ENCODE measurements at regions not wholly inside any gene's neighbourhood (a gene's known extent, or its start where the extent isn't known, plus 50 kb on each side); places are given as distances from the start of the nearest gene placed in this dataset.

GRCh38 chr15:87349181-87349580 lies 907.4 kb downstream of the NTRK3 start:
- DNase-seq (ENCODE audit: low read depth) = no peak

GRCh38 chr15:87348746-87349145 lies 907.8 kb downstream of the NTRK3 start:
- DNase-seq (ENCODE audit: low read depth) = no peak

- no peak for DNase-seq (ENCODE audit: low read depth)
Measured at GRCh38 chr15:87347806-87348515, 908.6 kb downstream of the NTRK3 start.

DNA sequence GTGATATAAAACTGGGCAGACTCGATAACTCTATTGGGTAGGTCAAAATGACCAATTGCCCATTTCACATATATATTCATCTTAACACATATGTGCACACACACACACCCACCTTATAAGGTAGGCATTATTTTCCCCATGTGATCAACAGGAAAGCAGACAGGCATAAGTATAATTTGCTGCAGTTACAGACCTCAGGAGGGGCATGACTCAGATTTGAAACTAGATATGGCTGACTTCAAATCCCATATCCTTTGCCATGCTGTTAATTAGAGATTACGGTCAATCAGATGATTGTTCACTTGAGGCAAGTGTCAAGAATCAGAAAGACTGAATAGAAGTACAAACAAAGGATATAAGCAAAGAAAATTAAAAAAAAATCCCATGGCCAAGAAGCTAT lies 910.6 kb downstream of the NTRK3 start:
- no peak for DNase-seq (ENCODE audit: low read depth)

DNA sequence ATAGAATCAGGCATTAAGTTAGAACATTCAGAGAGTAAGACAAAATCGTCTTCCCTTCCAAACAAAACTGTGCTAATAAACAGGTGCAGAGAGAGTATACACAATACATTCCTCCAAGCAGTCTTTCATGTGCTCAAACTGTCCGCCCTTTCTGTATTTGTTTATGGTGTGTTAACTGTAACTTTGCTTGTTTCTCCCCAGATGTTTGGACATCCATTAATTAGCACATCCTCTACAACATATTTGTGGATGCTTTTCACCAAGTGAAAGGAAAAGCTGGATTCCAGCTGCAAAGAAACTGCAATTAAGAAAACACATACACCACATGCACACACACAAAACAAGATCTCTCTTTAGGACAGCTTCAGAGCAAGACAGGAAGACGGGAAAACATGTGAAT lies 912.6 kb downstream of the NTRK3 start:
- no peak for DNase-seq (ENCODE audit: low read depth)

DNA sequence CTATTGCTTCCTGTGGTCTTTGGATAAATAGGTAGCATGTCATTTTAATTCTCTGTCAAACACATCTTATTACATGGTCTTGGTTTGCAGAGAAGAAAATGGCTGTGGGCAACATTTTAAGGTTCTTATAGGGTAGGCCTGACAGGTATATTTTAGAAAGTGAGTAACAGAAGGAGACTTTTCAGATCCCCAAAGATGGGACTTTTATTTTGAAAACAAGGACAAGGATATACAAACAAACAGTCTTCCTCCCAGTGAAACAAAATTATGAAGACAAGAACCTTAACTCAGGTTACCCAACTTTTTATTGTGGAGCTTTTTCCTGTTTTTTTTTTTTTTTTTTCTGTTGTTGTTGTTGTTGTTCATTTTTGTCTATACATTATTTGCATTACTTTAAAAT lies 916.2 kb downstream of the NTRK3 start:
- DNase-seq (ENCODE audit: low read depth) = no peak

- DNase-seq (ENCODE audit: low read depth) = no peak
Measured at GRCh38 chr15:87326269-87326668, 930.3 kb downstream of the NTRK3 start.

- DNase-seq (ENCODE audit: low read depth) = no peak
Measured at GRCh38 chr15:87322870-87323269, 933.7 kb downstream of the NTRK3 start.

GRCh38 chr15:87322265-87322664 lies 934.3 kb downstream of the NTRK3 start:
- DNase-seq (ENCODE audit: low read depth) = no peak

DNA sequence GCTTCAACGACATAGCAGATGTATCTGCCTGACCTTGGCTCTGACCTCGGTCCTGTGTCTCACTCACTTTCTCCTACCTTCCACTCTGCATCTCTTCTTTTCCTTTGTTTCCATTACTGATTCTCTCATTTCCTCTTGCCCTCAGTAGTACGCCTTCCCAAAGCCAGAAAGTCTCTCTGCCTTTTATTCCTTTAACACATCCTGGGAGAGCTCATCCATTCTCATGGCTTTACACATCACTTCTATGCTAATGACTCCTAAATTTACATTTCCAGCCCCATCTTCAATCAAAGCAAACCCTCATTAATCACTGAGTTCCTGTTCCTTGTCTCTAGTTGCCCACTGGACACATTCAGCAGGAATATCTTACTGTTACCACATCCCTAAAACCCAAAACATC lies 938.6 kb downstream of the NTRK3 start:
- no peak for DNase-seq (ENCODE audit: low read depth)

GRCh38 chr15:87312221-87312620 lies 944.3 kb downstream of the NTRK3 start:
- no peak for DNase-seq (ENCODE audit: low read depth)

DNA sequence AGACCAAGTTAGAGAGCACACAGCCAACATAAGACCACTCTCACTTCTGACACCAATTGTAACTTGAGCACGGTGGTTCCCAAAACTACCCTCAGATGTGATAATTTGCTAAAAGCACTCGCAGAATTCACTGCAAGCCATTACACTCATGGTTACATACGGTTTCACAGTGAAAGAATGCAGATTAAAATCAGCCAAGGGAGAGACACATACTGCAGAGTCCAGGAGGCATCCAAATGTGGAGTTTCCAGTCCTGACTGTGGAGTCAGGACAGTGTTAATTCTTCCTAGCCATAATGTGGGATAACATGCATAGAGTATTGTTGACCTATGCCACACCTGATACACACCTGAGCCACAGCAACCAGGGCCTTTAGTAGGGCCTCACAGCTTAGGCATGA lies 956.4 kb downstream of the NTRK3 start:
- DNase-seq (ENCODE audit: low read depth) = no peak

DNA sequence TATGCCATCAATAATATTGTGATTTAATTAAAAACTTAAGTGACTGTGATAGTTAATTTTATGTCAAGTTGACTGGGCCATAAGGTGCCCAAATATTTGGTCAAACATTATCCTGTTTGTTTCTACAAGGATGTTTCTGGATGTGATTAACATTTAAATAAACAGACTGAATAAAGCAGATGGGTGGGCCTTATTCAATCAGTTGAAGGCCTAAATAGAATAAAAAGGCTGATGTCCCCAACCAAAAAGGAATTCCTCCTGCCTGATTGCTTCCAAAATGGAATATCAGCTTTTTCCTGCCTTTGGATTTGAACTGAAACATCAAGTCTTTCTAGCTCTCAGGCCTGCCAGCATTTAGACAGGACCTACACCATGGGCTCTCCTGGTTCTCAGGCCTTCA lies 961.7 kb downstream of the NTRK3 start:
- DNase-seq (ENCODE audit: low read depth) = no peak

GRCh38 chr15:87293031-87293430 lies 963.5 kb downstream of the NTRK3 start:
- no peak for DNase-seq (ENCODE audit: low read depth)

- peak; percentile 68 for DNase-seq (ENCODE audit: low read depth)
Measured at GRCh38 chr15:87287156-87287555, 969.4 kb downstream of the NTRK3 start.

GRCh38 chr15:87269566-87269965 lies 987.0 kb downstream of the NTRK3 start:
- no peak for DNase-seq (ENCODE audit: low read depth)

DNA sequence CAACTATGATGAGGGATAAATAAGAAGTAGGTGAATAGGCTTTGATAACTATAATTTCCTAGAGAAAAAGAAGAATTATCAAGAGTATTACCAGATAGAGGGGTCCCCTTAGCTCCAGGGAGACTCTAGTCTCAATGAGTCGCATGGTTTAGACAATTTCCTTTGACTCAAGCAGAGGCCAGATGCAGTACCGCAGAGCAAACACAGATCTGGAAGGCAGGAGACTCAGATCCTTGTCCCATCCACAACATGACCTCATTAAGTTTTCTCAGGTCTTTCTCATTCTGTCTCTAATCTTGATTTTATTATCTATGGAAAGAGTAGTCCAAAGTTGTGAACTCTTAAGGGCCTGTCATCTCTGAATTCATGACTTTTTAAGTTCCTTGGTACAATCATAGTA lies 987.9 kb downstream of the NTRK3 start:
- DNase-seq (ENCODE audit: low read depth) = no peak

DNA sequence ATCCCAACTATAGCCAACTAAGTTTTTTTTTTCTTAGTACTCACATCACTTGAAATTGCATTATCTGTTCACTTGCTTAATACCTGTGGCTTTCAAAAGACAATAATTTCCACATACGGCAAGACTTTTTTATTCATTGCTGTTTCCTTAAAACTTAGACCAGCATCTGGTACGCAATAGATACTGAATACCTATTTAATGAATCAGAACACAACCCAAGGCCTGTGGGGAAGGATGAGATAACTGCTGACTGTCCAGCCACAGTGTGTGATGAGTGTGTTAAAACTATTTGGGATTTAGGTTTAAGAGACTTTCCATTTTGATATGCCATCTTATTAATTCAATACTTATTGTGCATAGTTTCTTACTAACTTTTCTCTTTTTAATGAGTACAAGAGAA lies 988.7 kb downstream of the NTRK3 start:
- DNase-seq (ENCODE audit: low read depth) = peak; percentile 81

GRCh38 chr15:87263871-87264270 lies 992.7 kb downstream of the NTRK3 start:
- no peak for DNase-seq (ENCODE audit: low read depth)

DNA sequence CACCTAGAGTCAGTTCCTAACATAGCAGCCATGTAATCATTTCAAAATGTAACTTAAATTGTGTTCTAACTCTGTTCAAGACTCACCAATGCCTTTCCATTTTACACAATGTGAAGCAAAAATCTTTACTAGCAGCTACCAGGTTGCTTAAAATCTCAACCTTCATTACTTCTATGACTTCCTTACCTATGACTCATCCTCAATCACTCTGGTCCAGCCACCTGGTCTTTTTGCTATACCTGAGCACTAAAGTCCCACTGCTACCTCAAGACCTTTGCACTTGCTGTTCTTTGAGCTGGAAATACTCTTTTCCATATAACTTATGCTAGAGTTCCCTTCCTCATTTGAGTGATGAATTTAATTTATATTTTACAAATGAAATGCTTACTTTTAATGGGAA lies 993.2 kb downstream of the NTRK3 start:
- DNase-seq (ENCODE audit: low read depth) = no peak

GRCh38 chr15:87245592-87245991 lies 1010.9 kb downstream of the NTRK3 start:
- no peak for DNase-seq (ENCODE audit: low read depth)

- no peak for DNase-seq (ENCODE audit: low read depth)
Measured at GRCh38 chr15:87243474-87243873, 1013.1 kb downstream of the NTRK3 start.

DNA sequence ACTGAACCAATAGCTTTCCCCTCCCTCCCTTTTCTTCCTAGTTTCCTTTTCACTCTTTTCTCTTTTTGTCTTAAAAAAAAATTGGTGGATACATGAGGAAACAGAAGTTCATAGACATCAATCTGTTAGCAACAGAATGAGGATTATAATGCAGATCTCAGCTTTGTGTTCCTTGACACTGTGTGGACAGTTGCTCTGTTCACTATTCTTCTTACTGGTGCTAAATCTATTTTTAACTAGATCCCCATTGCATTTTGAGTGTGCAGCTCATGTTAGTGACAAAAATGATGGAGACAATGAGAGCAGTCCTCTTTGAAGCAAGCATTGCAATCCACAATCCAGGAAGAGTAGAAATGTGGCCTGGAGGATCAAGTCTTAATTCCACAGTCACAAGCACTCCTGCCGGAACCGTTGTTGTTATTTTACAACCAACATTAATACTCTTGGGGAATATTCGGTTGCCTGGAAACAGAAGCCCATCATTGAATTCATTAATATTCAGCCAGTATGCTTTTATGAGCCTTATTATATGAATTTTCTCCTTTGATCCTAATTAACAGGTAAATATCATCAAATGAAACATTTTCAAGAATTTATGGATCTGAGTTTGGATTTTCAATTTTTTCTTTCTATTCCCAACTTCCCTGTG lies 1016.8 kb downstream of the NTRK3 start:
- DNase-seq (ENCODE audit: low read depth) = no peak

- DNase-seq (ENCODE audit: low read depth) = no peak
Measured at GRCh38 chr15:87238451-87239068, 1018.0 kb downstream of the NTRK3 start.

Measured in HS-27A (cell line).